Endothelial cell of umbilical vein (primary cell): ENCODE measurements at regions not wholly inside any gene's neighbourhood (a gene's known extent, or its start where the extent isn't known, plus 50 kb on each side); places are given as distances from the start of the nearest gene placed in this dataset.

Experiments
- BruUV-seq: library from RNA; stranded (reverse); fragments of 400-500 nt; replicated peaks from 2 replicates; lab custom pipeline; 2021; lab: Mats Ljungman, UMichigan
- CTCF ChIA-PET: fragments of 300-600, 350-600 bp; sonication (Branson Sonifier 250); formaldehyde crosslinking; loops from one replicate; lab custom pipeline; 2021; ENCODE audit warnings: antibody characterized with exemption, inconsistent platforms; lab: Charles Lee
- POLR2A ChIA-PET: fragments of 300-600, 350-600 bp; sonication (Branson Sonifier 250); formaldehyde crosslinking; loops from one replicate; lab custom pipeline; 2021; ENCODE audit warnings: antibody characterized with exemption, inconsistent platforms; lab: Charles Lee
- DNase-seq: peaks from one replicate; pipeline ENCODE4 v3.0.0-alpha.2; 2011; ENCODE audit warnings: low read depth, low spot score
- FAIRE-seq: peaks from 2 replicates; lab custom pipeline; 2011; peaks lifted over from hg19 to GRCh38; lab: Jason Lieb, UNC
- H2AFZ ChIP-seq: 2 replicates; pipeline ENCODE4 v1.6.0; 2012; ENCODE audit warnings: low read depth, low read length, control low read depth, inconsistent platforms
- H3K27ac ChIP-seq: 2 replicates; pipeline ENCODE4 v1.5.1; 2011; ENCODE audit warnings: low read depth, mild to moderate bottlenecking, control low read depth, low read length, moderate library complexity; ENCODE audit not compliant: insufficient read depth
- H3K27me3 ChIP-seq, 2 experiments: 2 replicates each; pipeline versions ENCODE4 v1.6.0 to v1.6.1; 2011; ENCODE audit warnings: low read length in 2 of 2, mixed read lengths in 1 of 2; ENCODE audit not compliant: control insufficient read depth in 2 of 2, insufficient read depth in 2 of 2
- H3K36me3 ChIP-seq, 2 experiments: 2 replicates in 1 of 2; 3 replicates in 1 of 2; pipeline ENCODE4 v1.5.1; 2011; ENCODE audit warnings: low read length in 2 of 2, mild to moderate bottlenecking in 1 of 2, moderate library complexity in 1 of 2; ENCODE audit not compliant: control insufficient read depth in 2 of 2, insufficient read depth in 2 of 2; ENCODE audit errors: extremely low read depth in 1 of 2
- H3K4me1 ChIP-seq: 3 replicates; pipeline ENCODE4 v1.5.1; 2011; ENCODE audit warnings: mild to moderate bottlenecking, low read length; ENCODE audit not compliant: control insufficient read depth, insufficient read depth; ENCODE audit errors: extremely low read depth
- H3K4me2 ChIP-seq: 2 replicates; pipeline ENCODE4 v1.6.1; 2011; ENCODE audit warnings: low read length, control low read depth, mixed read lengths; ENCODE audit not compliant: insufficient read depth
- H3K4me3 ChIP-seq, 3 experiments: fragments of 200-600 bp in 1 of 3; sonication (generic), shearing (Covaris generic) in 1 of 3; replicated peaks in 1 of 3; 2 replicates each; pipeline ENCODE4 v1.5.1; 2011 to 2016; ENCODE audit warnings: control low read depth in 3 of 3, low read length in 3 of 3, mild to moderate bottlenecking in 2 of 3, inconsistent platforms in 1 of 3, low read depth in 1 of 3, moderate library complexity in 1 of 3; ENCODE audit not compliant: insufficient read depth in 1 of 3
- H3K79me2 ChIP-seq: 2 replicates; pipeline ENCODE4 v1.6.0; 2012; ENCODE audit warnings: low read length, inconsistent platforms; ENCODE audit not compliant: control insufficient read depth, insufficient read depth
- H3K9ac ChIP-seq: replicated peaks from 2 replicates; pipeline ENCODE3; 2011; ENCODE audit warnings: low read length, control low read depth; ENCODE audit not compliant: insufficient read depth; ENCODE audit errors: extremely low read depth
- H3K9me1 ChIP-seq: replicated peaks from 3 replicates; pipeline ENCODE4 v1.6.0; 2011; ENCODE audit warnings: mild to moderate bottlenecking, low read length; ENCODE audit not compliant: control insufficient read depth, insufficient read depth; ENCODE audit errors: extremely low read depth
- H3K9me3 ChIP-seq: replicated peaks from 2 replicates; pipeline ENCODE4 v1.5.1; 2012; ENCODE audit warnings: low read length, inconsistent platforms; ENCODE audit not compliant: control insufficient read depth, insufficient read depth
- H4K20me1 ChIP-seq: replicated peaks from 2 replicates; pipeline ENCODE3; 2011; ENCODE audit warnings: mild to moderate bottlenecking, low read length; ENCODE audit not compliant: control insufficient read depth, insufficient read depth; ENCODE audit errors: extremely low read depth
- CTCF ChIP-seq, 2 donors: IDR thresholded peaks; 1 replicate in 1 of 2; 2 replicates in 1 of 2; pipeline ENCODE4 v1.5.1; 2011; ENCODE audit warnings: low read length in 2 of 2, mild to moderate bottlenecking in 2 of 2, moderate library complexity in 2 of 2, control low read depth in 1 of 2, inconsistent platforms in 1 of 2, low read depth in 1 of 2; ENCODE audit not compliant: insufficient read depth in 1 of 2; ENCODE audit errors: extremely low read depth in 1 of 2
- EZH2 ChIP-seq: IDR thresholded peaks from 2 replicates; pipeline ENCODE4 v1.6.1; 2012; ENCODE audit warnings: borderline replicate concordance, low read depth, mild to moderate bottlenecking, moderate library complexity, low read length, inconsistent platforms; ENCODE audit not compliant: severe bottlenecking
- FOS ChIP-seq: IDR thresholded peaks from 2 replicates; pipeline ENCODE4 v1.6.1; 2011; ENCODE audit warnings: mild to moderate bottlenecking, low read length, moderate library complexity, borderline replicate concordance; ENCODE audit not compliant: insufficient read depth
- GATA2 ChIP-seq: IDR thresholded peaks from 2 replicates; pipeline ENCODE4 v1.7.0; 2011; ENCODE audit warnings: low read depth, mild to moderate bottlenecking, moderate library complexity, mixed read lengths, low read length; ENCODE audit not compliant: insufficient read length, insufficient read depth
- JUN ChIP-seq: IDR thresholded peaks from 2 replicates; pipeline ENCODE4 v1.6.1; 2011; ENCODE audit warnings: borderline replicate concordance, low read depth; ENCODE audit not compliant: insufficient read length, insufficient read depth
- MAX ChIP-seq: IDR thresholded peaks from 2 replicates; pipeline ENCODE4 v1.6.1; 2011; ENCODE audit not compliant: insufficient read depth, insufficient read length
- MYC ChIP-seq: IDR thresholded peaks from one replicate; pipeline ENCODE4 v1.6.1; 2011; ENCODE audit warnings: mild to moderate bottlenecking, low read depth, low read length
- POLR2A ChIP-seq: IDR thresholded peaks from 2 replicates; pipeline ENCODE4 v1.6.1; 2012; ENCODE audit warnings: low read depth, mild to moderate bottlenecking, control low read depth, low read length
- POLR2AphosphoS5 ChIP-seq: IDR thresholded peaks from 2 replicates; pipeline ENCODE4 v1.6.1; 2012; ENCODE audit warnings: low read depth, mild to moderate bottlenecking, control low read depth, low read length, moderate library complexity; ENCODE audit not compliant: insufficient read depth
- dilution Hi-C: fragments of 300-500 bp; cut with MboI; formaldehyde crosslinking; loops from one replicate; pipeline ENCODE4 v1.15.0; 2019; ENCODE audit warnings: low sequenced_read_pairs; ENCODE audit not compliant: extremely low pct_ligation_motif_present
- intact Hi-C: fragments of 100-400 bp; cut with micrococcal nuclease; formaldehyde crosslinking; loops from one replicate; pipeline ENCODE4 v1.10.0; 2022

- Histone ChIP-seq H3K4me1 (no peaks in the 10 kb centered on the region), H4K20me1 (no peaks in the 10 kb centered on the region), H3K36me3 (no peaks in the 10 kb centered on the region), H3K4me3 (no peak overlapping the region), H3K27me3 (no peaks in the 10 kb centered on the region), H3K9me1 (no peaks in the 10 kb centered on the region), H3K79me2 (no peaks in the 10 kb centered on the region), H3K9me3 (no peaks in the 10 kb centered on the region), H3K9ac (no peak overlapping the region), H3K4me2 (no peak overlapping the region), H2AFZ (no peak overlapping the region), H3K27ac (no peak overlapping the region)
- ChIA-PET POLR2A (no interaction called here), CTCF (no interaction called here)
- TF ChIP-seq CTCF (IDR thresholded peaks at IDR 0.05; ENCODE audit: extremely low read depth in 1 of 2, insufficient read depth in 1 of 2, low read depth in 1 of 2, low read length in 2 of 2), result no peak
- TF ChIP-seq EZH2, result no peak
- no peak for TF ChIP-seq MYC
- TF ChIP-seq JUN, result no peak
- no peak for TF ChIP-seq GATA2
- TF ChIP-seq POLR2A, result no peak
- no peak for TF ChIP-seq POLR2AphosphoS5
- no peak for TF ChIP-seq FOS
- TF ChIP-seq MAX, result no peak
- no TSS peak for BruUV-seq
- intact Hi-C loops, result no loop called here
- dilution Hi-C loops, result no loop called here
- FAIRE-seq, result no peak
- no peak for DNase-seq
Observed at GRCh38 chr1:190906206-190906725, 428.6 kb upstream of the BRINP3 start.
